ENCODE measurements at regions not wholly inside any gene's neighbourhood (a gene's known extent, or its start where the extent isn't known, plus 50 kb on each side); places are given as distances from the start of the nearest gene placed in this dataset.

DNA sequence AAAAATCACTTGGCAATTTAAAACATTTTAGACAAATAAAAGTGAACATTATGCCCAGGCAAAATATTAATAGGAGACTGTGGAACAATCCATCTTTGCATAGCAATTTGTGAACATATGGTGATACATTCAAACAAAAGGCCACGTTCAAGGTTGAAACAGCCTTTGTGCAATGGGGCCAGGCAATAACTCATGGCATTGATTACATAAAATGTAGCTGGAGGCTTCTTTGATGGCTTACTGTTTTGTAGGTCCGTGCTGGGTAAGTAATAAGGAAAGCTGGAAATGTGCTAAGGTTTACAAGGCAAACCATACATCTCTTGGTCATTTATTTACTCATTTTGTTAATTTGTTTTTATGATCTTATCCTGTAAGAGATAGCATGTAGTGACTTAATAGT is 651.8 kb downstream of the KCTD16 start:
- H2AFZ ChIP-seq = no peak overlapping the region
- H3F3A ChIP-seq (ENCODE audit: insufficient read depth, low read depth) = no peaks in the 10 kb centered on the region
- no peaks in the 10 kb centered on the region for H3K9me2 ChIP-seq (ENCODE audit: insufficient read depth)
- H3K36me3 ChIP-seq (ENCODE audit: low read depth) = no peaks in the 10 kb centered on the region
- CTCF ChIA-PET = no interaction called here
- POLR2A ChIA-PET (ENCODE audit: unreplicated experiment) = no interaction called here
- intact Hi-C loops (cut with micrococcal nuclease; ENCODE audit: unreplicated experiment) = no loop called here
- no peaks in the 10 kb centered on the region for H3K4me1 ChIP-seq (replicated peaks; ENCODE audit: insufficient read depth)
- H3K9me3 ChIP-seq (ENCODE audit: insufficient read depth, low read depth) = no peaks in the 10 kb centered on the region
- no peak overlapping the region for H3K4me2 ChIP-seq
- DNase-seq = no peak
- TF ChIP-seq EZH2 (IDR thresholded peaks at IDR 0.05; ENCODE audit: low read depth) (no peak), CTCF (conservative IDR thresholded peaks at IDR 0.05) (no peak)
- no peaks in the 10 kb centered on the region for H3K79me2 ChIP-seq (ENCODE audit: low read depth)
- no peak overlapping the region for H3K27ac ChIP-seq
- no TSS peak for BruUV-seq (replicated peaks)
- no peaks in the 10 kb centered on the region for H3K27me3 ChIP-seq (ENCODE audit: insufficient read depth, low read depth)
- H4K20me1 ChIP-seq (ENCODE audit: insufficient read depth) = no peaks in the 10 kb centered on the region
- H3K4me3 ChIP-seq = no peak overlapping the region

DNA sequence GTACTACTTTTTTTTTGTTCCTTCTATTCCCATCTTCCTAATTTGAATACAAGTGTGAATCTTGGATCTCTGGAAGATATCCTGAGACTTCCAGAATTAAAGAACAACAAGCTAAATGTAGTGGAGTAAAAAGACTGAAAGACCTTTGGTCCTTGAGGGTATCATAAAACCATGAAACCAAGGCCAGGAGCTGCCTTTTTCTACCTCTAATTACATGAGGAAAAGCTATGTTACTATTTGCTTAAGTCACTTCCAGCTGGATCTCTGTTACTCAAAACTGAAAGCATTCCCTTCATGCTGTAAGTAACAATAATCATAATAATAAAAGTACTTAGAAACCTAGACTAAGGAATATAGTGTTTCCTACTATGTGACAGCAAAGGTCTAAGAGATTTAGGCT is 649.6 kb downstream of the KCTD16 start:
- no peaks in the 10 kb centered on the region for H3K9me3 ChIP-seq (ENCODE audit: insufficient read depth, low read depth)
- no peaks in the 10 kb centered on the region for H3K79me2 ChIP-seq (ENCODE audit: low read depth)
- H4K20me1 ChIP-seq (ENCODE audit: insufficient read depth) = no peaks in the 10 kb centered on the region
- TF ChIP-seq CTCF (conservative IDR thresholded peaks at IDR 0.05) = no peak
- no peak for TF ChIP-seq EZH2 (IDR thresholded peaks at IDR 0.05; ENCODE audit: low read depth)
- no peaks in the 10 kb centered on the region for H3F3A ChIP-seq (ENCODE audit: insufficient read depth, low read depth)
- DNase-seq = no peak
- H3K9me2 ChIP-seq (ENCODE audit: insufficient read depth) = no peaks in the 10 kb centered on the region
- no peak overlapping the region for H2AFZ ChIP-seq
- H3K27ac ChIP-seq = no peak overlapping the region
- no peak overlapping the region for H3K4me2 ChIP-seq
- H3K4me1 ChIP-seq (replicated peaks; ENCODE audit: insufficient read depth) = no peaks in the 10 kb centered on the region
- ChIA-PET CTCF (no interaction called here), POLR2A (ENCODE audit: unreplicated experiment) (no interaction called here)
- no peak overlapping the region for H3K4me3 ChIP-seq
- intact Hi-C loops (cut with micrococcal nuclease; ENCODE audit: unreplicated experiment) = no loop called here
- H3K27me3 ChIP-seq (ENCODE audit: insufficient read depth, low read depth) = no peaks in the 10 kb centered on the region
- no peaks in the 10 kb centered on the region for H3K36me3 ChIP-seq (ENCODE audit: low read depth)
- BruUV-seq (replicated peaks) = no TSS peak

- Histone ChIP-seq H3F3A (ENCODE audit: insufficient read depth, low read depth) (no peaks in the 10 kb centered on the region), H3K27ac (no peak overlapping the region), H3K79me2 (ENCODE audit: low read depth) (no peaks in the 10 kb centered on the region), H3K9me3 (ENCODE audit: insufficient read depth, low read depth) (no peaks in the 10 kb centered on the region), H3K36me3 (ENCODE audit: low read depth) (no peaks in the 10 kb centered on the region), H2AFZ (no peak overlapping the region), H3K27me3 (ENCODE audit: insufficient read depth, low read depth) (no peaks in the 10 kb centered on the region), H4K20me1 (ENCODE audit: insufficient read depth) (no peaks in the 10 kb centered on the region), H3K4me2 (no peak overlapping the region), H3K9me2 (ENCODE audit: insufficient read depth) (no peaks in the 10 kb centered on the region), H3K4me1 (replicated peaks; ENCODE audit: insufficient read depth) (no peaks in the 10 kb centered on the region), H3K4me3 (no peak overlapping the region)
- ChIA-PET CTCF (no interaction called here), POLR2A (ENCODE audit: unreplicated experiment) (no interaction called here)
- intact Hi-C loops (cut with micrococcal nuclease; ENCODE audit: unreplicated experiment) = no loop called here
- no TSS peak for BruUV-seq (replicated peaks)
- TF ChIP-seq CTCF (conservative IDR thresholded peaks at IDR 0.05) (no peak), EZH2 (IDR thresholded peaks at IDR 0.05; ENCODE audit: low read depth) (no peak)
- DNase-seq = no peak
Measured at GRCh38 chr5:144815131-144815530, 644.5 kb downstream of the KCTD16 start.
